Neural cell (in vitro differentiated cells): ENCODE measurements at regions not wholly inside any gene's neighbourhood (a gene's known extent, or its start where the extent isn't known, plus 50 kb on each side); places are given as distances from the start of the nearest gene placed in this dataset.

ENCODE experiments used
- H2AFZ ChIP-seq: fragments of 200-600, 300-800 bp; sonication (generic), shearing (Covaris generic); 2 replicates; pipeline ENCODE4 v1.6.0; 2014; ENCODE audit warnings: low read depth, mild to moderate bottlenecking, antibody characterized with exemption, low read length, moderate library complexity
- H3F3A ChIP-seq: fragments of 200-600 bp; shearing (Covaris generic); 2 replicates; pipeline ENCODE4 v1.6.1; 2016; ENCODE audit warnings: mild to moderate bottlenecking, moderate library complexity, mixed read lengths, antibody characterized with exemption, low read length; ENCODE audit not compliant: insufficient read depth, poor library complexity, severe bottlenecking
- H3K27ac ChIP-seq: fragments of 200-600, 300-800 bp; sonication (generic), shearing (Covaris generic); 2 replicates; pipeline ENCODE4 v1.5.1; 2014; ENCODE audit warnings: mild to moderate bottlenecking, low read length, moderate library complexity
- H3K27me3 ChIP-seq: fragments of 300-800, 200-600 bp; sonication (generic), shearing (Covaris generic); 2 replicates; pipeline ENCODE4 v1.6.0; 2014; ENCODE audit warnings: mild to moderate bottlenecking, low read depth, low read length, moderate library complexity; ENCODE audit not compliant: insufficient read depth
- H3K36me3 ChIP-seq: fragments of 300-800, 200-600 bp; sonication (generic), shearing (Covaris generic); 2 replicates; pipeline ENCODE4 v1.5.1; 2014; ENCODE audit warnings: mild to moderate bottlenecking, antibody characterized with exemption, low read length, moderate library complexity; ENCODE audit not compliant: insufficient read depth
- H3K4me2 ChIP-seq: fragments of 300-800, 200-600 bp; sonication (generic), shearing (Covaris generic); 2 replicates; pipeline ENCODE4 v1.6.0; 2014; ENCODE audit warnings: mild to moderate bottlenecking, low read length
- H3K4me3 ChIP-seq: fragments of 300-800, 200-600 bp; sonication (generic), shearing (Covaris generic); 2 replicates; pipeline ENCODE4 v1.5.1; 2014; ENCODE audit warnings: mild to moderate bottlenecking, low read length, moderate library complexity
- H3K79me2 ChIP-seq: fragments of 200-600 bp; shearing (Covaris generic); replicated peaks from 2 replicates; pipeline ENCODE4 v1.6.0; 2014; ENCODE audit warnings: mild to moderate bottlenecking, low read length, moderate library complexity; ENCODE audit not compliant: insufficient read depth
- H3K9ac ChIP-seq: fragments of 300-800, 200-600 bp; sonication (generic), shearing (Covaris generic); 2 replicates; pipeline ENCODE4 v1.6.1; 2016; ENCODE audit warnings: mild to moderate bottlenecking, low read length, mixed read lengths
- H3K9me2 ChIP-seq: fragments of 200-600 bp; shearing (Covaris generic); 2 replicates; pipeline ENCODE4 v1.6.1; 2016; ENCODE audit warnings: mild to moderate bottlenecking, low read length, mixed read lengths; ENCODE audit not compliant: insufficient read depth
- H3K9me3 ChIP-seq: fragments of 200-600, 300-800 bp; sonication (generic), shearing (Covaris generic); 2 replicates; pipeline ENCODE4 v1.6.1; 2016; ENCODE audit warnings: mild to moderate bottlenecking, mixed run types, low read length, moderate library complexity, mixed read lengths
- H4K20me1 ChIP-seq: fragments of 200-600 bp; shearing (Covaris generic); 2 replicates; pipeline ENCODE4 v1.6.1; 2016; ENCODE audit warnings: mild to moderate bottlenecking, mixed run types; ENCODE audit not compliant: insufficient read depth
- EP300 ChIP-seq: fragments of 450-650 bp; conservative IDR thresholded peaks from 2 replicates; pipeline ENCODE4 v1.6.1; 2014; ENCODE audit warnings: antibody characterized with exemption, mild to moderate bottlenecking, moderate library complexity; ENCODE audit not compliant: poor library complexity, severe bottlenecking
- EZH2 ChIP-seq: fragments of 200-600, 300-800 bp; shearing (Covaris generic), sonication (generic); IDR thresholded peaks from 2 replicates; pipeline ENCODE4 v1.6.1; 2014; ENCODE audit warnings: antibody characterized with exemption, low read length, borderline replicate concordance, mild to moderate bottlenecking; ENCODE audit not compliant: insufficient read depth, poor library complexity, severe bottlenecking
- MXI1 ChIP-seq: fragments of 450-650 bp; conservative IDR thresholded peaks from 2 replicates; pipeline ENCODE4 v1.6.1; 2014; ENCODE audit warnings: antibody characterized with exemption, mild to moderate bottlenecking; ENCODE audit not compliant: poor library complexity, severe bottlenecking
- POLR2AphosphoS5 ChIP-seq: IDR thresholded peaks from 2 replicates; pipeline ENCODE4 v1.6.1; 2012
- RAD21 ChIP-seq: fragments of 450-650 bp; conservative IDR thresholded peaks from 2 replicates; pipeline ENCODE4 v1.6.1; 2014; ENCODE audit warnings: antibody characterized with exemption, mild to moderate bottlenecking, moderate library complexity
- REST ChIP-seq: IDR thresholded peaks from 2 replicates; pipeline ENCODE4 v1.6.1; 2012; ENCODE audit warnings: borderline replicate concordance
- SMC3 ChIP-seq: fragments of 450-650 bp; conservative IDR thresholded peaks from 2 replicates; pipeline ENCODE4 v1.6.1; 2014; ENCODE audit warnings: antibody characterized with exemption, mild to moderate bottlenecking, moderate library complexity; ENCODE audit not compliant: poor library complexity
- TAF1 ChIP-seq: IDR thresholded peaks from 2 replicates; pipeline ENCODE4 v1.6.1; 2012; ENCODE audit warnings: low read depth
- TF ChIP-seq, protein P1 (sequence below): fragments of 450-650 bp; IDR thresholded peaks from 2 replicates; pipeline ENCODE4 v1.5.1; 2014; ENCODE audit warnings: antibody characterized with exemption, mild to moderate bottlenecking, moderate library complexity; ENCODE audit not compliant: poor library complexity, severe bottlenecking

- H3K4me3 ChIP-seq, result no peak overlapping the region
- H3F3A ChIP-seq, result no peaks in the 10 kb centered on the region
- no peak overlapping the region for H2AFZ ChIP-seq
- no peaks in the 10 kb centered on the region for H3K9me2 ChIP-seq
- no peak overlapping the region for H3K9ac ChIP-seq
- no peak overlapping the region for H3K4me2 ChIP-seq
- TF ChIP-seq MXI1, result no peak
- no peak for TF ChIP-seq POLR2AphosphoS5
- no peak for TF ChIP-seq SMC3
- H3K36me3 ChIP-seq, result no peaks in the 10 kb centered on the region
- no peaks in the 10 kb centered on the region for H4K20me1 ChIP-seq
- H3K27ac ChIP-seq, result no peak overlapping the region
- no peaks in the 10 kb centered on the region for H3K79me2 ChIP-seq
- H3K27me3 ChIP-seq, result no peaks in the 10 kb centered on the region
- H3K9me3 ChIP-seq, result no peaks in the 10 kb centered on the region
Observed at GRCh38 chr9:109963079-109963478, 183.1 kb downstream of the PALM2AKAP2 start.

DNA sequence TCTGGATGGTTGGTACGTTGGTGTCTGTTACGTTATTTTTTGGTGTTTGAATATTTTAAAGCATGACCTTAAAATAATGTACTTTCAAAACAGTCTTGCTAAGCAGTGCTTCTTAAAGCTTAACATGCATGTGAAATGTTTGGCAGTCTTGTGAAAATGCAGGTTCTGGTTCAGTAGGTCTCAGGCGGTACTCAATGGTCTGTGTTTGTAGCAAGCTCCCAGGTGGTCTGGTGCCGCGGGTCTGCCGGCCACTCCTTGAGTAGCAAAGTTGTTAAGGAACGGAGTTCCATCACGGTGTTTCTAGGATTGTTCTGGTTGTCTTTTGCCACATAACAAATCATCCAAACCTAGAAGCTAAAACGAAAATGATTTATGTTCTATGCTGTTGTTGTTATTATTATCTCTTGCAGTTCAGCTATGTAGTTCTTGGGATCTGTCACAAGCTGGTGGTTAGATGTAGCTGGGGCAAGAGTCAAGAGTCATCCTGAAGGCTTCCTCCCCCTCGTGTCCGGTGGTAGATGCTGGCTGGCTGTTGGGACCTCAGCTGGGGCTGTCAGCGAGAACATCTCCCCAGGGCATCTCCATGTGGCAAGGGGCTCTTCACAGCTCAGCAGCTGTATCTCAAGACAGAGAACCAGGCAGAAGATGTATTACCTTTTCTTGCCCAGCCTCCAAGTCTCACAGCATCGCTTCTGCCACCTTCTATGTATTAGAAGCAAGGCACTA is 186.8 kb downstream of the PALM2AKAP2 start:
- H3K36me3 ChIP-seq, result no peaks in the 10 kb centered on the region
- no peak overlapping the region for H3K27ac ChIP-seq
- H3K27me3 ChIP-seq, result no peaks in the 10 kb centered on the region
- no peaks in the 10 kb centered on the region for H3F3A ChIP-seq
- H3K4me3 ChIP-seq, result no peak overlapping the region
- H3K79me2 ChIP-seq, result no peaks in the 10 kb centered on the region
- no peak for TF ChIP-seq REST
- no peak for TF ChIP-seq MXI1
- TF ChIP-seq, protein P1, sequence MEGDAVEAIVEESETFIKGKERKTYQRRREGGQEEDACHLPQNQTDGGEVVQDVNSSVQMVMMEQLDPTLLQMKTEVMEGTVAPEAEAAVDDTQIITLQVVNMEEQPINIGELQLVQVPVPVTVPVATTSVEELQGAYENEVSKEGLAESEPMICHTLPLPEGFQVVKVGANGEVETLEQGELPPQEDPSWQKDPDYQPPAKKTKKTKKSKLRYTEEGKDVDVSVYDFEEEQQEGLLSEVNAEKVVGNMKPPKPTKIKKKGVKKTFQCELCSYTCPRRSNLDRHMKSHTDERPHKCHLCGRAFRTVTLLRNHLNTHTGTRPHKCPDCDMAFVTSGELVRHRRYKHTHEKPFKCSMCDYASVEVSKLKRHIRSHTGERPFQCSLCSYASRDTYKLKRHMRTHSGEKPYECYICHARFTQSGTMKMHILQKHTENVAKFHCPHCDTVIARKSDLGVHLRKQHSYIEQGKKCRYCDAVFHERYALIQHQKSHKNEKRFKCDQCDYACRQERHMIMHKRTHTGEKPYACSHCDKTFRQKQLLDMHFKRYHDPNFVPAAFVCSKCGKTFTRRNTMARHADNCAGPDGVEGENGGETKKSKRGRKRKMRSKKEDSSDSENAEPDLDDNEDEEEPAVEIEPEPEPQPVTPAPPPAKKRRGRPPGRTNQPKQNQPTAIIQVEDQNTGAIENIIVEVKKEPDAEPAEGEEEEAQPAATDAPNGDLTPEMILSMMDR, result no peak
- TF ChIP-seq TAF1, result no peak
- TF ChIP-seq RAD21, result no peak
- TF ChIP-seq POLR2AphosphoS5, result no peak
- TF ChIP-seq EZH2, result no peak
- TF ChIP-seq SMC3, result no peak
- no peak for TF ChIP-seq EP300
- no peaks in the 10 kb centered on the region for H3K9me2 ChIP-seq
- no peak overlapping the region for H3K4me2 ChIP-seq
- H2AFZ ChIP-seq, result no peak overlapping the region
- no peaks in the 10 kb centered on the region for H3K9me3 ChIP-seq
- H3K9ac ChIP-seq, result no peak overlapping the region
- no peaks in the 10 kb centered on the region for H4K20me1 ChIP-seq
